ENCODE measurements at regions not wholly inside any gene's neighbourhood (a gene's known extent, or its start where the extent isn't known, plus 50 kb on each side); places are given as distances from the start of the nearest gene placed in this dataset.

DNA sequence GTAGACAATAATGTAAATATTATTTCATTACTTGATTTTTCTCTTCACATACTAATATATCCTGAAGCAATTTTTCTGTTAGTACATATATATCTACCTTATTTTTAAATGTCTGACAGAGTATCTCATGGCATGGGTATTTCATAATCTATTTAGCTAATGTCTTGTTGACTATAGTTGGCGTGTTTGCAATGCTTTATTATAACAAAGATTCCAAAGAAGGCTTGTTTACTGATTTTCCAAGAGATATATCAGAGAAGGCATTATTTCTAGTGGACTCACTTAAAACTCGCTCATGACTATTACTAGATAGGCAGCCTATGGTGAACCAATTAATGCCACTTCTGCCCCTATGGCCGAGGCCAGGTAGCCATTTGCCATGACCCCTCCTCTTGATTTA is 152.4 kb upstream of the RORA start:
- Histone ChIP-seq H3K4me2 (ENCODE audit: low read length) (no peak overlapping the region), H3K27ac (ENCODE audit: low read depth, low read length) (no peak overlapping the region), H3K4me1 (ENCODE audit: control insufficient read depth in 1 of 2, insufficient read depth in 2 of 2, low read length in 2 of 2) (no peaks in the 10 kb centered on the region), H3K27me3 (ENCODE audit: insufficient read depth, low read length) (no peaks in the 10 kb centered on the region), H3K79me2 (ENCODE audit: insufficient read depth, low read length) (no peaks in the 10 kb centered on the region), H2AFZ (ENCODE audit: low read depth, low read length, poor library complexity, severe bottlenecking) (no peak overlapping the region), H3K9ac (ENCODE audit: low read length) (no peak overlapping the region), H4K20me1 (ENCODE audit: insufficient read depth) (no peaks in the 10 kb centered on the region), H3K9me2 (ENCODE audit: insufficient read depth) (no peaks in the 10 kb centered on the region), H3K36me3 (ENCODE audit: control insufficient read depth in 1 of 2, insufficient read depth in 2 of 2, low read length in 2 of 2) (no peaks in the 10 kb centered on the region), H3K9me3 (ENCODE audit: control insufficient read depth in 1 of 2, insufficient read depth in 1 of 2, low read depth in 1 of 2, low read length in 2 of 2) (no peaks in the 10 kb centered on the region; a peak in 1 of 4 replicates), H3K4me3 (replicated peaks in 1 of 2; ENCODE audit: low read depth in 1 of 2, low read length in 2 of 2) (no peak overlapping the region)
- ATAC-seq (no peak), DNase-seq (ENCODE audit: low read depth, low spot score) (no peak)
- no TSS peak for BruUV-seq (replicated peaks)
- intact Hi-C loops (cut with micrococcal nuclease), result no loop called here
- RAD21 ChIA-PET (ENCODE audit: low non-redundant PET in 1 of 2, low total read pairs in 2 of 2, uncharacterized antibody in 2 of 2, unreplicated experiment in 2 of 2), result no interaction called here
- TF ChIP-seq POLR2A (IDR thresholded peaks at IDR 0.05; ENCODE audit: borderline replicate concordance, extremely low read depth, insufficient read depth, insufficient read length), result no peak
- TF ChIP-seq ZFX (IDR thresholded peaks at IDR 0.05), result no peak
- no peak for TF ChIP-seq EGR1 (IDR thresholded peaks at IDR 0.05; ENCODE audit: low read depth)
- no peak for TF ChIP-seq SRF (IDR thresholded peaks at IDR 0.05; ENCODE audit: low read depth)
- TF ChIP-seq, protein P1, sequence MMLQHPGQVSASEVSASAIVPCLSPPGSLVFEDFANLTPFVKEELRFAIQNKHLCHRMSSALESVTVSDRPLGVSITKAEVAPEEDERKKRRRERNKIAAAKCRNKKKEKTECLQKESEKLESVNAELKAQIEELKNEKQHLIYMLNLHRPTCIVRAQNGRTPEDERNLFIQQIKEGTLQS (IDR thresholded peaks at IDR 0.05), result no peak
- TF ChIP-seq, protein P2, sequence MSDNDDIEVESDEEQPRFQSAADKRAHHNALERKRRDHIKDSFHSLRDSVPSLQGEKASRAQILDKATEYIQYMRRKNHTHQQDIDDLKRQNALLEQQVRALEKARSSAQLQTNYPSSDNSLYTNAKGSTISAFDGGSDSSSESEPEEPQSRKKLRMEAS (IDR thresholded peaks at IDR 0.05), result no peak
- no peak for TF ChIP-seq FOSL1 (IDR thresholded peaks at IDR 0.05; ENCODE audit: low read depth)
- no peak for TF ChIP-seq CEBPB (IDR thresholded peaks at IDR 0.05; ENCODE audit: low read depth)
- no peak for TF ChIP-seq RAD21 (IDR thresholded peaks at IDR 0.05; ENCODE audit: low read depth)
- no peak for TF ChIP-seq EZH2phosphoT487 (IDR thresholded peaks at IDR 0.05; ENCODE audit: borderline replicate concordance)
- CTCF ChIA-PET, result no interaction called here
- POLR2A ChIA-PET, result no interaction called here

DNA sequence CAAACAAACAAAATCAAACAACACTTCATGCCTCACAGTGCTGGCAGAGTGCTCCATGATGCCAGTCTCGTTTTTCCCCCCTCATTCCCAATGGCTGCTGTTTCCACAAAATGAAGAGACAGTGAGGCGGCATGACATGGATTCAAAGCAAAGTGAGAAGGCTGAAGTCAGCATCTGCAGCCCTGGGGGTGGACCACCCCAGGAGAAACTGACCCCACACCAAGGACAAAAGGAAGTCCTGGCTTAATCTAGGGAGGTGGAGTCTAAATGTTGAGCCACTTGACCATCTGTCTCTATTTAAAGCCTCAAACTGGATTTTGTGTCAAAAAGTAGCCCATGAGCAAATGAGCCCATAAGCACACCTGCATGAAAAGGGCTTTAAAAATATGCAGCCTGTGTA is 151.2 kb upstream of the RORA start:
- no peak overlapping the region for H3K27ac ChIP-seq (ENCODE audit: low read depth, low read length)
- CTCF ChIA-PET, result no interaction called here
- POLR2A ChIA-PET, result no interaction called here

More for the DNA sequence above, 151.2 kb upstream of the RORA start:
- H2AFZ ChIP-seq (ENCODE audit: low read depth, low read length, poor library complexity, severe bottlenecking), result no peak overlapping the region
- intact Hi-C loops (cut with micrococcal nuclease), result no loop called here
- H3K9me2 ChIP-seq (ENCODE audit: insufficient read depth), result no peaks in the 10 kb centered on the region
- BruUV-seq (replicated peaks), result no TSS peak
- no peaks in the 10 kb centered on the region for H3K79me2 ChIP-seq (ENCODE audit: insufficient read depth, low read length)
- RAD21 ChIA-PET (ENCODE audit: low non-redundant PET in 1 of 2, low total read pairs in 2 of 2, uncharacterized antibody in 2 of 2, unreplicated experiment in 2 of 2), result no interaction called here
- no peak overlapping the region for H3K4me2 ChIP-seq (ENCODE audit: low read length)
- H3K9me3 ChIP-seq (ENCODE audit: control insufficient read depth in 1 of 2, insufficient read depth in 1 of 2, low read depth in 1 of 2, low read length in 2 of 2), result peaks cover 0 to 6% of the 10 kb centered on the region in 2 experiments; a peak in 1 of 4 replicates
- TF ChIP-seq, protein P2 (IDR thresholded peaks at IDR 0.05), result no peak
- no peak for TF ChIP-seq POLR2AphosphoS5 (IDR thresholded peaks at IDR 0.05; ENCODE audit: low read depth, low read length)
- DNase-seq (ENCODE audit: low read depth, low spot score) (no peak), ATAC-seq (no peak)
- no peaks in the 10 kb centered on the region for H4K20me1 ChIP-seq (ENCODE audit: insufficient read depth)
- H3K36me3 ChIP-seq (ENCODE audit: control insufficient read depth in 1 of 2, insufficient read depth in 2 of 2, low read length in 2 of 2), result no peaks in the 10 kb centered on the region
- no peak overlapping the region for H3K9ac ChIP-seq (ENCODE audit: low read length)
- no peaks in the 10 kb centered on the region for H3K4me1 ChIP-seq (ENCODE audit: control insufficient read depth in 1 of 2, insufficient read depth in 2 of 2, low read length in 2 of 2)
- H3K4me3 ChIP-seq (replicated peaks in 1 of 2; ENCODE audit: low read depth in 1 of 2, low read length in 2 of 2), result no peak overlapping the region
- no peaks in the 10 kb centered on the region for H3K27me3 ChIP-seq (ENCODE audit: insufficient read depth, low read length)
